DND-41 (cell line): ENCODE measurements at regions not wholly inside any gene's neighbourhood (a gene's known extent, or its start where the extent isn't known, plus 50 kb on each side); places are given as distances from the start of the nearest gene placed in this dataset.

Source experiments
- ATAC-seq: fragments of 200-7000 bp; cut with Tn5 transposase; 3 replicates; pipeline ENCODE4 v1.9.1; 2021; ENCODE audit warnings: low read depth; ENCODE audit not compliant: insufficient read depth
- DNase-seq: peaks from one replicate; pipeline ENCODE4 v3.0.0-alpha.2; 2020
- H2AFZ ChIP-seq: 2 replicates; pipeline ENCODE4 v1.6.0; 2012; ENCODE audit warnings: low read depth, low read length
- H3K27ac ChIP-seq: 2 replicates; pipeline ENCODE4 v1.5.1; 2012; ENCODE audit warnings: low read length, inconsistent platforms
- H3K27me3 ChIP-seq: fragments of 200-600 bp; sonication (generic); 2 replicates; pipeline ENCODE4 v1.6.0; 2012; ENCODE audit warnings: low read length, mild to moderate bottlenecking, inconsistent platforms; ENCODE audit not compliant: insufficient read depth, poor library complexity
- H3K36me3 ChIP-seq: 2 replicates; pipeline ENCODE4 v1.5.1; 2012; ENCODE audit warnings: low read length, inconsistent platforms; ENCODE audit not compliant: insufficient read depth
- H3K4me1 ChIP-seq: 2 replicates; pipeline ENCODE4 v1.5.1; 2012; ENCODE audit warnings: mild to moderate bottlenecking, low read length; ENCODE audit not compliant: insufficient read depth
- H3K4me2 ChIP-seq: 2 replicates; pipeline ENCODE4 v1.6.0; 2012; ENCODE audit warnings: mild to moderate bottlenecking, moderate library complexity, low read length, inconsistent platforms; ENCODE audit not compliant: insufficient read depth
- H3K4me3 ChIP-seq, 2 experiments: fragments of 200-600 bp in 1 of 2; shearing (Covaris generic) in 1 of 2; 2 replicates each; pipeline ENCODE4 v1.5.1; 2012 to 2016; ENCODE audit warnings: inconsistent platforms in 2 of 2, low read length in 2 of 2, mild to moderate bottlenecking in 2 of 2, low read depth in 1 of 2, moderate library complexity in 1 of 2
- H3K79me2 ChIP-seq: 2 replicates; pipeline ENCODE4 v1.6.0; 2012; ENCODE audit warnings: low read length, inconsistent platforms; ENCODE audit not compliant: insufficient read depth
- H3K9ac ChIP-seq: 2 replicates; pipeline ENCODE4 v1.6.0; 2012; ENCODE audit warnings: low read depth, mild to moderate bottlenecking, inconsistent platforms, low read length, moderate library complexity
- H3K9me3 ChIP-seq: 2 replicates; pipeline ENCODE4 v1.5.1; 2012; ENCODE audit warnings: low read length, moderate library complexity, mild to moderate bottlenecking, inconsistent platforms; ENCODE audit not compliant: insufficient read depth, severe bottlenecking
- H4K20me1 ChIP-seq: 2 replicates; pipeline ENCODE4 v1.6.0; 2012; ENCODE audit warnings: low read length; ENCODE audit not compliant: insufficient read depth
- EZH2 ChIP-seq: IDR thresholded peaks from 3 replicates; pipeline ENCODE4 v1.6.1; 2012; ENCODE audit warnings: borderline replicate concordance, low read depth, mild to moderate bottlenecking, moderate library complexity, low read length, inconsistent platforms; ENCODE audit not compliant: severe bottlenecking
- TF ChIP-seq, protein P1 (sequence below): IDR thresholded peaks from 2 replicates; pipeline ENCODE4 v1.5.1; 2012; ENCODE audit warnings: borderline replicate concordance, low read length, moderate library complexity, mild to moderate bottlenecking; ENCODE audit not compliant: poor library complexity, severe bottlenecking; ENCODE audit errors: extremely low read depth

DNA sequence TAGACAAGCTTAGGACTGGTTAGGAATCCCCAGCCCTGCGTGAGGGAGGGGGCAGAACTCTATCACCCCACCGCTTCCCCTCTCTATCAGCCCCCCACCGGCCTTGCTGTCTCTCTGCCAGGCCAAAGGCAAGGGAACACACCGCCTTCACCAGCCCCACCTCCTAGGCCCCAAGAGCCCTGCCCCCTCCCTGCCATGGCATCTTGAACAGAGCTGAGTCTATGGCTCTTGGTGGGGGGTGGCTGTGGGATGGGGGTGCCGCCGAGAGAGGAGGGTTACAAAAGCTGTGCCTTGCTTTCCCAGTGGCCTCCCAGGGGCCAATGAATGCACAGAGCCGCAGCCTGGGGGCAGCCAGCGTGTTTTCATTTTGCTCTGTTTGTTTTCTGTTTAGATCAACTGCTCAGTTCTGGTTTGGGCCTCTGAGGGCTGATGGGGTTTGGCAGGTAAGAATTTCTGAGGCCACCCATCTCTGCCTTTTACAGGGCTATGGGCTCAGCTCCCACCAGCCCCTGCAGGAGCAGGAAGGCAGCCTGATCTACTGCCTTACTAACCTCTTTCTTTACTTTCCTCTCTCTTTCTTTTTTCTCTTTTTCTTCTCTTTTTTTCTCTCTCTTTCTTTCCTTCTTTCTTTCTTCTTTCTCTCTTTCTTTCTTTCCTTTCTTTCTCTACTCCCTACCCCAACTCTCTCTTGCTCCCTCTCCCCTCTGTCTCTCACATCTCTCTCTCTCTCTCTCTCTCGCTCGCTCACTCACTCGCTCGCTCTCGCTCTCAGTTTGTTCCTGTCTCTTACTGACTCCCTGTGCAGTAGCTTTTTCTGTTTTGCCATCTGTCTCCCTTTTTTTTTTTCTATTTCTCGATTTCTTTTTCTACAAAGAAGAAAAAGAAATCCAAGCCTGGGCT lies 128.3 kb downstream of the PJA1 start:
- H3K79me2 ChIP-seq, result no peaks in the 10 kb centered on the region
- H3K27me3 ChIP-seq, result no peaks in the 10 kb centered on the region
- no peak overlapping the region for H3K9ac ChIP-seq
- H4K20me1 ChIP-seq, result no peaks in the 10 kb centered on the region
- H2AFZ ChIP-seq, result no peak overlapping the region
- no peak for ATAC-seq
- H3K4me3 ChIP-seq, result no peak overlapping the region
- DNase-seq, result no peak
- H3K27ac ChIP-seq, result no peak overlapping the region
- no peak overlapping the region for H3K4me2 ChIP-seq
- no peaks in the 10 kb centered on the region for H3K4me1 ChIP-seq
- no peak for TF ChIP-seq EZH2
- TF ChIP-seq, protein P1, sequence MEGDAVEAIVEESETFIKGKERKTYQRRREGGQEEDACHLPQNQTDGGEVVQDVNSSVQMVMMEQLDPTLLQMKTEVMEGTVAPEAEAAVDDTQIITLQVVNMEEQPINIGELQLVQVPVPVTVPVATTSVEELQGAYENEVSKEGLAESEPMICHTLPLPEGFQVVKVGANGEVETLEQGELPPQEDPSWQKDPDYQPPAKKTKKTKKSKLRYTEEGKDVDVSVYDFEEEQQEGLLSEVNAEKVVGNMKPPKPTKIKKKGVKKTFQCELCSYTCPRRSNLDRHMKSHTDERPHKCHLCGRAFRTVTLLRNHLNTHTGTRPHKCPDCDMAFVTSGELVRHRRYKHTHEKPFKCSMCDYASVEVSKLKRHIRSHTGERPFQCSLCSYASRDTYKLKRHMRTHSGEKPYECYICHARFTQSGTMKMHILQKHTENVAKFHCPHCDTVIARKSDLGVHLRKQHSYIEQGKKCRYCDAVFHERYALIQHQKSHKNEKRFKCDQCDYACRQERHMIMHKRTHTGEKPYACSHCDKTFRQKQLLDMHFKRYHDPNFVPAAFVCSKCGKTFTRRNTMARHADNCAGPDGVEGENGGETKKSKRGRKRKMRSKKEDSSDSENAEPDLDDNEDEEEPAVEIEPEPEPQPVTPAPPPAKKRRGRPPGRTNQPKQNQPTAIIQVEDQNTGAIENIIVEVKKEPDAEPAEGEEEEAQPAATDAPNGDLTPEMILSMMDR, result no peak
- H3K9me3 ChIP-seq, result no peaks in the 10 kb centered on the region
- H3K36me3 ChIP-seq, result no peaks in the 10 kb centered on the region

DNA sequence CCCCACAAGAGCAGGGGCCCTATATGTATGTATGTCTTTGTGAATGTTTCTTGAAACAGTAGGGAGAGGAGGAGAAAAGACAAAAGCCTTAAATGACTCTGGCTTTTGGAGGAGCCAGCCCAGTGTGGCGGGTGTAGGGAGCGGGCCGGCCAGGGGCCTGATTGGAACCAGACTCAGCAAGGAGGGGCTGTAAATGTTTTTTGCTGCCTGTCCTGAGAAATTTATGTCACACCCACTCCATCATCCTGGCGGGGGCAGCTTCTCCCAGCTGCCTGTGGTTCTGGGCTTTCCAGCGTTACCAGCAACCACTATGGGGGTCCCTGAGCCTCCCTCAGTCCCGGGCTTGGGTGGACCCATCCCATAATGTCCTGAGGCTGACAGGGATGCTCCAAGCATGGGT lies 130.8 kb downstream of the PJA1 start:
- TF ChIP-seq, protein P1, result no peak
- TF ChIP-seq EZH2, result no peak
- H3K9ac ChIP-seq, result no peak overlapping the region
- no peaks in the 10 kb centered on the region for H3K4me1 ChIP-seq
- H3K27me3 ChIP-seq, result no peaks in the 10 kb centered on the region
- no peak overlapping the region for H3K27ac ChIP-seq
- ATAC-seq, result no peak
- H3K4me3 ChIP-seq, result no peak overlapping the region
- DNase-seq, result no peak
- H3K9me3 ChIP-seq, result no peaks in the 10 kb centered on the region
- H2AFZ ChIP-seq, result no peak overlapping the region
- H3K36me3 ChIP-seq, result no peaks in the 10 kb centered on the region
- H4K20me1 ChIP-seq, result no peaks in the 10 kb centered on the region
- no peak overlapping the region for H3K4me2 ChIP-seq
- no peaks in the 10 kb centered on the region for H3K79me2 ChIP-seq

GRCh38 chrX:69033936-69034335 lies 131.3 kb downstream of the PJA1 start:
- Histone ChIP-seq H3K4me2 (no peak overlapping the region), H3K9me3 (no peaks in the 10 kb centered on the region), H3K4me1 (no peaks in the 10 kb centered on the region), H3K4me3 (no peak overlapping the region), H4K20me1 (no peaks in the 10 kb centered on the region), H2AFZ (no peak overlapping the region), H3K36me3 (no peaks in the 10 kb centered on the region), H3K79me2 (no peaks in the 10 kb centered on the region), H3K9ac (no peak overlapping the region), H3K27me3 (no peaks in the 10 kb centered on the region), H3K27ac (no peak overlapping the region)
- TF ChIP-seq, protein P1, result no peak
- TF ChIP-seq EZH2, result no peak
- ATAC-seq (no peak), DNase-seq (no peak)
